ENCODE measurements at regions not wholly inside any gene's neighbourhood (a gene's known extent, or its start where the extent isn't known, plus 50 kb on each side); places are given as distances from the start of the nearest gene placed in this dataset.

GRCh38 chr16:50463581-50464324 is 84.4 kb upstream of the NKD1 start:
- no TSS peak for BruUV-seq (replicated peaks)
- CTCF ChIA-PET (ENCODE audit: unreplicated experiment): no interaction called here

GRCh38 chr16:50462793-50463507 is 85.2 kb upstream of the NKD1 start:
- no peak overlapping the region for H2AFZ ChIP-seq (ENCODE audit: low read length)
- peaks cover 4% of the 10 kb centered on the region for H3K4me1 ChIP-seq (ENCODE audit: insufficient read depth, low read length, poor library complexity, severe bottlenecking)
- DNase-seq (ENCODE audit: low spot score): no peak
- H3K9me2 ChIP-seq (ENCODE audit: insufficient read depth, low read length): no peaks in the 10 kb centered on the region
- H3K27ac ChIP-seq (ENCODE audit: low read depth, low read length, poor library complexity, severe bottlenecking): no peak overlapping the region
- H3K4me2 ChIP-seq (ENCODE audit: low read length): no peak overlapping the region
- no peaks in the 10 kb centered on the region for H3K9me3 ChIP-seq (ENCODE audit: low read length)
- no peak overlapping the region for H3K4me3 ChIP-seq (ENCODE audit: low read depth, low read length, poor library complexity, severe bottlenecking)
- TF ChIP-seq CTCF (conservative IDR thresholded peaks at IDR 0.05; ENCODE audit: low read length): no peak
- TF ChIP-seq EZH2phosphoT487 (IDR thresholded peaks at IDR 0.05; ENCODE audit: borderline replicate concordance, low read depth, low read length): no peak
- intact Hi-C loops (cut with micrococcal nuclease; ENCODE audit: unreplicated experiment): no loop called here
- no peaks in the 10 kb centered on the region for H4K20me1 ChIP-seq (ENCODE audit: insufficient read depth, low read length)
- no peaks in the 10 kb centered on the region for H3K36me3 ChIP-seq (ENCODE audit: insufficient read depth, low read length)
- H3K79me2 ChIP-seq (ENCODE audit: insufficient read depth, low read depth, low read length): no peaks in the 10 kb centered on the region
- BruUV-seq (replicated peaks): no TSS peak
- ChIA-PET CTCF (ENCODE audit: unreplicated experiment) (no interaction called here), POLR2A (no interaction called here)

More at GRCh38 chr16:50463581-50464324, 84.4 kb upstream of the NKD1 start:
- Histone ChIP-seq H3K9me3 (ENCODE audit: low read length) (no peaks in the 10 kb centered on the region), H3K36me3 (ENCODE audit: insufficient read depth, low read length) (no peaks in the 10 kb centered on the region), H3K4me3 (ENCODE audit: low read depth, low read length, poor library complexity, severe bottlenecking) (no peak overlapping the region), H3K4me2 (ENCODE audit: low read length) (no peak overlapping the region), H3K9me2 (ENCODE audit: insufficient read depth, low read length) (no peaks in the 10 kb centered on the region), H4K20me1 (ENCODE audit: insufficient read depth, low read length) (no peaks in the 10 kb centered on the region), H3K27ac (ENCODE audit: low read depth, low read length, poor library complexity, severe bottlenecking) (no peak overlapping the region), H2AFZ (ENCODE audit: low read length) (no peak overlapping the region), H3K4me1 (ENCODE audit: insufficient read depth, low read length, poor library complexity, severe bottlenecking) (peaks cover 4% of the 10 kb centered on the region), H3K79me2 (ENCODE audit: insufficient read depth, low read depth, low read length) (no peaks in the 10 kb centered on the region)
- intact Hi-C loops (cut with micrococcal nuclease; ENCODE audit: unreplicated experiment): no loop called here
- TF ChIP-seq CTCF (conservative IDR thresholded peaks at IDR 0.05; ENCODE audit: low read length) (no peak), EZH2phosphoT487 (IDR thresholded peaks at IDR 0.05; ENCODE audit: borderline replicate concordance, low read depth, low read length) (no peak)
- no peak for DNase-seq (ENCODE audit: low spot score)
- POLR2A ChIA-PET: no interaction called here

- H3K4me3 ChIP-seq (ENCODE audit: low read depth, low read length, poor library complexity, severe bottlenecking): no peak overlapping the region
- intact Hi-C loops (cut with micrococcal nuclease; ENCODE audit: unreplicated experiment): no loop called here
- no peaks in the 10 kb centered on the region for H3K79me2 ChIP-seq (ENCODE audit: insufficient read depth, low read depth, low read length)
- TF ChIP-seq EZH2phosphoT487 (IDR thresholded peaks at IDR 0.05; ENCODE audit: borderline replicate concordance, low read depth, low read length): no peak
- no peak for TF ChIP-seq CTCF (conservative IDR thresholded peaks at IDR 0.05; ENCODE audit: low read length)
- no peaks in the 10 kb centered on the region for H3K9me3 ChIP-seq (ENCODE audit: low read length)
- ChIA-PET CTCF (ENCODE audit: unreplicated experiment) (no interaction called here), POLR2A (no interaction called here)
- no peaks in the 10 kb centered on the region for H3K36me3 ChIP-seq (ENCODE audit: insufficient read depth, low read length)
- no peaks in the 10 kb centered on the region for H4K20me1 ChIP-seq (ENCODE audit: insufficient read depth, low read length)
- no peak for DNase-seq (ENCODE audit: low spot score)
- no peak overlapping the region for H2AFZ ChIP-seq (ENCODE audit: low read length)
- BruUV-seq (replicated peaks): no TSS peak
- H3K27ac ChIP-seq (ENCODE audit: low read depth, low read length, poor library complexity, severe bottlenecking): no peak overlapping the region
- peaks cover 4% of the 10 kb centered on the region for H3K4me1 ChIP-seq (ENCODE audit: insufficient read depth, low read length, poor library complexity, severe bottlenecking)
- H3K4me2 ChIP-seq (ENCODE audit: low read length): no peak overlapping the region
- H3K9me2 ChIP-seq (ENCODE audit: insufficient read depth, low read length): no peaks in the 10 kb centered on the region
Measured at GRCh38 chr16:50461400-50461760, 86.8 kb upstream of the NKD1 start.
